Brain microvascular endothelial cell (primary cell): ENCODE measurements at regions not wholly inside any gene's neighbourhood (a gene's known extent, or its start where the extent isn't known, plus 50 kb on each side); places are given as distances from the start of the nearest gene placed in this dataset.

Source experiments
- DNase-seq: peaks from one replicate; pipeline ENCODE4 v3.0.0-alpha.2; 2020
- H3K27ac ChIP-seq: fragments of 250-450 bp; sonication (Bioruptor Pico); 2 replicates; pipeline ENCODE4 v1.5.1; 2020; ENCODE audit warnings: mild to moderate bottlenecking, moderate library complexity
- H3K27me3 ChIP-seq: fragments of 250-450 bp; sonication (Bioruptor Pico); replicated peaks from 2 replicates; pipeline ENCODE4 v1.5.1; 2020; ENCODE audit warnings: mild to moderate bottlenecking
- H3K36me3 ChIP-seq: fragments of 250-450 bp; sonication (Bioruptor Pico); replicated peaks from 2 replicates; pipeline ENCODE4 v1.5.1; 2020; ENCODE audit warnings: mild to moderate bottlenecking
- H3K4me3 ChIP-seq: 2 replicates; pipeline ENCODE4 v1.5.1; 2011; ENCODE audit warnings: low read depth, mild to moderate bottlenecking, control low read depth, low read length, moderate library complexity
- in situ Hi-C: cut with HindIII; loops from 2 replicates; pipeline ENCODE4 v1.10.0; 2017; ENCODE audit warnings: low sequenced_read_pairs, low pct_ligation_motif_present
- TF ChIP-seq, protein P1 (sequence below): IDR thresholded peaks from 2 replicates; pipeline ENCODE4 v1.5.1; 2011; ENCODE audit warnings: low read depth, mild to moderate bottlenecking, moderate library complexity, low read length, control low read depth, inconsistent platforms; ENCODE audit errors: missing control alignments

DNA sequence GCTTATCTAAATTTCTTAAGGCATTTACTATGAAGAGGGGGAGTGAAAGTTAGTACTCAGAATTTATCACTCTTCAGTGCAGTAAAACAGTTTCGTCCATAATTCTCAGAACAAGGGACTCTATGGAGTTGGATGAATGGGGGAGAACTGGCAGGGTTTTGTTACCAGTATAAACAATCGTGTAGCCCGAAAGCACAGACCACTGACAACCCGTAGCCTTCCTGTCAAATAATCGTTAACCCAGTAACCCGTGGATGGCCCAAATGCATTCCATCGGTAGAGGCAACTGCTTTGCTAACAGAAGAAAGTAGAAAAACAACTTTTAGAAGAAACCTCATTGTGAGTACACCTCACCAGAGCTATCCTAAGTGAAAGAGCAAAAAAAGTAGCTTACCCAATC lies 583.9 kb downstream of the NXPH1 start:
- DNase-seq = no peak
- no peak overlapping the region for H3K4me3 ChIP-seq
- no peaks in the 10 kb centered on the region for H3K27me3 ChIP-seq
- no peak overlapping the region for H3K27ac ChIP-seq
- in situ Hi-C loops = no loop called here
- no peaks in the 10 kb centered on the region for H3K36me3 ChIP-seq
- TF ChIP-seq, protein P1, sequence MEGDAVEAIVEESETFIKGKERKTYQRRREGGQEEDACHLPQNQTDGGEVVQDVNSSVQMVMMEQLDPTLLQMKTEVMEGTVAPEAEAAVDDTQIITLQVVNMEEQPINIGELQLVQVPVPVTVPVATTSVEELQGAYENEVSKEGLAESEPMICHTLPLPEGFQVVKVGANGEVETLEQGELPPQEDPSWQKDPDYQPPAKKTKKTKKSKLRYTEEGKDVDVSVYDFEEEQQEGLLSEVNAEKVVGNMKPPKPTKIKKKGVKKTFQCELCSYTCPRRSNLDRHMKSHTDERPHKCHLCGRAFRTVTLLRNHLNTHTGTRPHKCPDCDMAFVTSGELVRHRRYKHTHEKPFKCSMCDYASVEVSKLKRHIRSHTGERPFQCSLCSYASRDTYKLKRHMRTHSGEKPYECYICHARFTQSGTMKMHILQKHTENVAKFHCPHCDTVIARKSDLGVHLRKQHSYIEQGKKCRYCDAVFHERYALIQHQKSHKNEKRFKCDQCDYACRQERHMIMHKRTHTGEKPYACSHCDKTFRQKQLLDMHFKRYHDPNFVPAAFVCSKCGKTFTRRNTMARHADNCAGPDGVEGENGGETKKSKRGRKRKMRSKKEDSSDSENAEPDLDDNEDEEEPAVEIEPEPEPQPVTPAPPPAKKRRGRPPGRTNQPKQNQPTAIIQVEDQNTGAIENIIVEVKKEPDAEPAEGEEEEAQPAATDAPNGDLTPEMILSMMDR = no peak

DNA sequence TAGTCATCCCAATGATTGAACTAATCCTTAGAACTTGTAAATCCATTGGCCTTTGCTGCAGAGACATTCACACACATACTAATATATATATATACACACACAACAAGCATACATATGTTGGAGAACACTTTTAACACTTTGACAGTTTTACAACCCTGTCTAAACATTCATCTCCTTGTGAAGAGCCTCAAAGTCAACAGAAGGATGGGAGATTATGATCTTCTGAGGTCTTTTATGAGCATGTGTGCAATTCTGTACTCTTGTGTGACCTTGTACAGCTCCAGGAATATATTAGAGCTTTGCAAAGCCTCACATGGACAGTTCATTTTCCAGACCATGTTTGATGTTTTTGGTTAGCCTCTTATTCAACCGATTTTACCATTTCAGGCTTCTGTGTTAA lies 589.0 kb downstream of the NXPH1 start:
- no peak overlapping the region for H3K27ac ChIP-seq
- in situ Hi-C loops = no loop called here
- H3K36me3 ChIP-seq = no peaks in the 10 kb centered on the region
- TF ChIP-seq, protein P1 = no peak
- H3K27me3 ChIP-seq = no peaks in the 10 kb centered on the region
- H3K4me3 ChIP-seq = no peak overlapping the region
- DNase-seq = no peak

DNA sequence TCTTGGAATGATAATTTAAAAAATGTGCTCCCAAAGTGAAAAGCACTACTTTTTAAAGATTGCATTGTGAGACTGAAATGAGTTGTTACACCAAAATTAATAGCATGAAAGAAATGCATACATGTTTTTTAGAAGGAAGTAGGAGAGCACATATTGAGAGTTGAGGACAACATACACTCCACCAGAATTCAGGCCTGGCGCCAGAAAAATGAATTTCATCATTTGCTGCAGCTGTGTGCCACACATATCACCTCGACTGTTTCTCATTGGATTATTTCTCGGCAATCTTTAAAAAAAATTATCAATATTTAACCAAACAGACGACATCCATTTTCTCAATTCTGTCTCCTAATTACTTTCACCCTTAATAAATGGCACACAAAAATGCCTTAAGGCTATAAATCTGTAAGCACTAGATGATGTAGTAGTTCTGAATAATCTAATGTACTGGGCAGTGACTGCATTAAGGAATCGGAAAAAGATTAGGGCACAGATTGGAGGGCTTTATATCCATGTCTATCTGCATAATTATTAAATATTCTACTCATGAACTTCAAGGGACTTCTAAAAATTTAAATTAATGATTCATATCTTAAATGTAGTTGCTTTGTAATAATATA lies 590.4 kb downstream of the NXPH1 start:
- Histone ChIP-seq H3K36me3 (no peaks in the 10 kb centered on the region), H3K27ac (no peak overlapping the region), H3K4me3 (no peak overlapping the region), H3K27me3 (no peaks in the 10 kb centered on the region)
- TF ChIP-seq, protein P1 = no peak
- in situ Hi-C loops = no loop called here
- no peak for DNase-seq

DNA sequence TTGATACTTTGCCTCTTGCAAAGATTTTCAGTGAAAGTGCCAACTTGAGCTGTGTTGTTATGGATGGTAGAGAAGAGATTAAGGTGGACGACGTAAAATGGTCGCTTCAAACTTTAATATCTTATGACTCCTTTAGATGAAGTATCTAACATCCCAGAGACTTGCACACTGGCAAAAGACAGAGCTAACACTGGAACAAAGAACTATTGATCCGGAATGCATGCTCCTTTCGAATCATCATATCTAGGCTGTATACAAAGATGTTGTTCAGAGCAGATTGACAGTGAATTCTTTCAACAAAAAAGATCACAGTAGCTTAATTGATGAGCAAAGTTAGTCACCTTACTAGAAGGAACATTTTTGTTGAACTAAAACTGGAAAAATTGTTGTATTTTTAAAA lies 592.7 kb downstream of the NXPH1 start:
- Histone ChIP-seq H3K4me3 (no peak overlapping the region), H3K36me3 (no peaks in the 10 kb centered on the region), H3K27ac (no peak overlapping the region), H3K27me3 (no peaks in the 10 kb centered on the region)
- TF ChIP-seq, protein P1 = no peak
- DNase-seq = no peak
- in situ Hi-C loops = no loop called here

DNA sequence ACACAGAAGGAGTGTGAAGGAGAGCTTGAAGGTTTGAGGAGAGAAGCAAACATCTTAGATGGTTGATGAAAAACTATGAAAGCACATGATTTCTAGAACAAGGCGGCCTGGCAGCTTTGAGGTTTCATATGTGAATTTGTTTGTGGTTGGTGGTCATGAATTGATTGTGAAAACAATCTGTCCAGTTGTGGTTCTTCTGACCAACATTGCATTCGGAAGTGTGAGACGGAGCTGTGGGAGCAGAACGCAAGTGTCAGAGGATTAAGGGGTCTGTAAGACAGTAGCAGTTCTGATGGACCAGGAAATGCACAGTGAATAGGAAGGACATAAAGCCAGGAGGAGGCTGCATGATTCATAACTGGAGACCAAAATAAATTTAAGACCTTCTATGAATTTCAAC lies 594.6 kb downstream of the NXPH1 start:
- H3K36me3 ChIP-seq = no peaks in the 10 kb centered on the region
- no peak overlapping the region for H3K4me3 ChIP-seq
- TF ChIP-seq, protein P1 = no peak
- in situ Hi-C loops = no loop called here
- DNase-seq = no peak
- no peak overlapping the region for H3K27ac ChIP-seq
- no peaks in the 10 kb centered on the region for H3K27me3 ChIP-seq

DNA sequence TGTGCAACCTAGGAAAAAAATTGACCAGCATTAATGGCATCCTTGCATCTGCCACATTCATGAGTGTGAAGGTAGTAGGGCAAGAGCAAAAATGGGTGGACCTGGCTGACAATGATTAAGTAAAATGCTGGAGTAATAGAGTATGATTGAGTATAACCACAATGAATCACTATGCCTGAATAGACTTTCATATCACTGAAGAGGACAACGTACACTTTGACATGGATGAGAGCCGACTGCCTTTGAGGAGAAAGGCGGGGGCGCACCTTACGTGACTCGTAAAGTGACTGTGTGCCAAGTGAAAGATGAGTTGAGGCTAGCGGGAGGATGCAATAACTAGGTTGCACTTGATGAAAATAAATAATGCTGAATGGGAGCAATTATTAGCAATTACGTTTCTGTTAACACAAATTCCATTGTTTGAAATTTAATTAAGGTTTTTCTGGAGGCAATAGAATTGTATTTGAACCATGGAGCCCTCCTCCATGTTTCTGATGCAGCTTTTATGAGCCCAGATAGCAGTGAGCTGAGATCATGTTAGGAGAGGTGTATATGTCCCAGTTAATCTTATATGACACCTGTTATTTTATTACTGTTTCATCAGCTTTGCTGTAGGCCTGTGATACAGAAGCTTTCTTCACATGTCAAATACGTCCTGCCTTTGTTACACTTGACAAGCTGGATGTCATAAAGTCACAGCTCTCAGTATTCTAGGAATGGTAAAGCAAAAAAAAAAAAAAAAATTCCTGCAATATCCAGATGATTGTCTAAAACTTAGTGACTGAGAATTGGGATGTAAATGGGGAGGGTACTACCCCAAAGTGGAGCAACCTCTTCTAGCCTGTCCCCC lies 596.5 kb downstream of the NXPH1 start:
- TF ChIP-seq, protein P1 = no peak
- H3K27me3 ChIP-seq = no peaks in the 10 kb centered on the region
- no peak overlapping the region for H3K27ac ChIP-seq
- no peak for DNase-seq
- H3K4me3 ChIP-seq = no peak overlapping the region
- in situ Hi-C loops = no loop called here
- H3K36me3 ChIP-seq = no peaks in the 10 kb centered on the region
